ENCODE measurements at regions not wholly inside any gene's neighbourhood (a gene's known extent, or its start where the extent isn't known, plus 50 kb on each side); places are given as distances from the start of the nearest gene placed in this dataset.
A peak's percentile ranks its signal among the peaks of the same experiment; 100 is the strongest.
"Not testable (repeated sequence)": the region's sequence is repeated elsewhere in the genome, so short reads cannot be mapped to it uniquely, and the experiment has no call there.

- no peak for DNase-seq (ENCODE audit: low spot score)
Observed at GRCh38 chr18:34480162-34480700, 229.9 kb upstream of the DTNA start.

- DNase-seq (ENCODE audit: low spot score): no peak
Observed at GRCh38 chr18:34482204-34482603, 227.9 kb upstream of the DTNA start.

GRCh38 chr18:34483198-34483597 lies 226.9 kb upstream of the DTNA start:
- no peak for DNase-seq (ENCODE audit: low spot score)

GRCh38 chr18:34491719-34492118 lies 218.4 kb upstream of the DTNA start:
- DNase-seq (ENCODE audit: low spot score): no peak

GRCh38 chr18:34492652-34493051 lies 217.4 kb upstream of the DTNA start:
- no peak for DNase-seq (ENCODE audit: low spot score)

GRCh38 chr18:34493099-34493544 lies 217.0 kb upstream of the DTNA start:
- DNase-seq (ENCODE audit: low spot score): peak; percentile 91

GRCh38 chr18:34493566-34494358 lies 216.3 kb upstream of the DTNA start:
- no peak for DNase-seq (ENCODE audit: low spot score)

- DNase-seq (ENCODE audit: low spot score): no peak
Observed at GRCh38 chr18:34494359-34494696, 215.8 kb upstream of the DTNA start.

GRCh38 chr18:34495506-34495905 lies 214.6 kb upstream of the DTNA start:
- no peak for DNase-seq (ENCODE audit: low spot score)

- no peak for DNase-seq (ENCODE audit: low spot score)
Observed at GRCh38 chr18:34501553-34501952, 208.5 kb upstream of the DTNA start.

- no peak for DNase-seq (ENCODE audit: low spot score)
Observed at GRCh38 chr18:34506198-34506597, 203.9 kb upstream of the DTNA start.

GRCh38 chr18:34509163-34509562 lies 200.9 kb upstream of the DTNA start:
- DNase-seq (ENCODE audit: low spot score): peak; percentile 57

GRCh38 chr18:34509879-34510586 lies 200.1 kb upstream of the DTNA start:
- DNase-seq (ENCODE audit: low spot score): no peak

GRCh38 chr18:34510926-34511325 lies 199.2 kb upstream of the DTNA start:
- DNase-seq (ENCODE audit: low spot score): no peak

GRCh38 chr18:34511435-34511834 lies 198.7 kb upstream of the DTNA start:
- DNase-seq (ENCODE audit: low spot score): no peak

GRCh38 chr18:34511879-34512278 lies 198.2 kb upstream of the DTNA start:
- no peak for DNase-seq (ENCODE audit: low spot score)

- no peak for DNase-seq (ENCODE audit: low spot score)
Observed at GRCh38 chr18:34514238-34514637, 195.9 kb upstream of the DTNA start.

- no peak for DNase-seq (ENCODE audit: low spot score)
Observed at GRCh38 chr18:34514957-34515356, 195.1 kb upstream of the DTNA start.

GRCh38 chr18:34516355-34516754 lies 193.7 kb upstream of the DTNA start:
- DNase-seq (ENCODE audit: low spot score): not testable (repeated sequence)

GRCh38 chr18:34516996-34517395 lies 193.1 kb upstream of the DTNA start:
- DNase-seq (ENCODE audit: low spot score): not testable (repeated sequence)

GRCh38 chr18:34521040-34521439 lies 189.1 kb upstream of the DTNA start:
- no peak for DNase-seq (ENCODE audit: low spot score)

GRCh38 chr18:34522603-34523002 lies 187.5 kb upstream of the DTNA start:
- peak; percentile 92 for DNase-seq (ENCODE audit: low spot score)

- no peak for DNase-seq (ENCODE audit: low spot score)
Observed at GRCh38 chr18:34525244-34525643, 184.9 kb upstream of the DTNA start.

Measured in cerebellar cortex (tissue), 1 donor.